Cerebellar nuclear complex (tissue), 1 donor: ENCODE measurements at regions not wholly inside any gene's neighbourhood (a gene's known extent, or its start where the extent isn't known, plus 50 kb on each side); places are given as distances from the start of the nearest gene placed in this dataset.
A peak's percentile ranks its signal among the peaks of the same experiment; 100 is the strongest.
"Not testable (repeated sequence)": the region's sequence is repeated elsewhere in the genome, so short reads cannot be mapped to it uniquely, and the experiment has no call there.

Source experiments
- DNase-seq, 2 experiments: peaks; one replicate each; lab custom pipeline; 2025; lab: John Stamatoyannopoulos, UW

DNA sequence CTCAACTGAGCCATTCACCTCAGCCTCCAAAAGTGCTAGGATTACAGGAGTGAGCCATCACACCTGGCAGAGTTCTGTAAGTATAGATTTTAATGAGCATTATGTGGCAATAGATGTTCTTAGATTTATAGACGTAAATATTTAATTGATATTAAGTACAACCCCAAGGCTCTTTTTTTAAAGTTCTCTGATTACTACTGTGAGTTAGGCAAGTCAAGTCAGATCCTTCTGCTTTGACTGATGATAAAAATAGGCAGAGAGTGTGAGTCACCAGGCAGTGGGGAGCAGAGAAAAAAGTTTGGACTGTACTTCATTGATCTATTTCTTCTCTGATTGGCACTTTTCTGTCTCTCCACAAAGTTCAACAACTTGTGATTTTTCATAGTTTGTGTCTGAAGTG is 1379.9 kb downstream of the UQCRFS1 start:
- no peak for DNase-seq

DNA sequence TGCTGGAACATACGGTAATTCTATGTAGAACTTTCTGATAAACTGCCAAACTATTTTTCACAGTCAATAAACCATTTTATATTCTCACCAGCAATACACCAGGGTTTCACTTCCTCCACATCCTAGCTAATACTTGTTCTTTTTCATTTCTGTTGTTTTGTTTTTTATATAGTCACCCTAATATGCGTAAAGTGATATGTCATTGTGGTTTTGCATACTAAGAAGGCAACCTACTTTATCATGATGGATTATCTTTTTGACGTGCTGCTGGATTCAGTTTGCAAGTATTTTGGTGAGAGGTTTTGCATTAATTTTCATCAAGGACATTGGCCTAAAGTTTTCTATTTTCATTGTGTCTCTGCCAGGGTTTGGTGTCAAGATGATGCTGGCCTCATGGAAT is 1384.1 kb downstream of the UQCRFS1 start:
- no peak for DNase-seq

DNA sequence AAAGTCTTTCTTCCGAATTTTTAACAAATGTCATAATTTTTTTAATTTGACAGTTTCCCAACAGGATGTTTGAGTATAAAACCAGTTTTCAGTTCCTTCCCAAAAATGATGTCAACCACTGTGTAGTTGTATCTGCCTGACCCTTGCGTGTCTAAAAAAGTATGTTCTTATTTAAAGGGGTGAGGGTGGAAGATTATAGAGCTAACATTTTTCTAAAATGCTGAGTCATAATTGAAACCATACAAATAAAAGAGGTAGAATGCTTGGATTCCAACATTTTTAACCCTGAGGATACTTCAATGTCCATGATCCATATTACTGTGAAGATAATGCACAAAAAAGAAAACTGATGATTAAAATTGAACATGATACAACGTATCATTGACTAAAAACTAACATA is 1388.8 kb downstream of the UQCRFS1 start:
- DNase-seq: no peak

DNA sequence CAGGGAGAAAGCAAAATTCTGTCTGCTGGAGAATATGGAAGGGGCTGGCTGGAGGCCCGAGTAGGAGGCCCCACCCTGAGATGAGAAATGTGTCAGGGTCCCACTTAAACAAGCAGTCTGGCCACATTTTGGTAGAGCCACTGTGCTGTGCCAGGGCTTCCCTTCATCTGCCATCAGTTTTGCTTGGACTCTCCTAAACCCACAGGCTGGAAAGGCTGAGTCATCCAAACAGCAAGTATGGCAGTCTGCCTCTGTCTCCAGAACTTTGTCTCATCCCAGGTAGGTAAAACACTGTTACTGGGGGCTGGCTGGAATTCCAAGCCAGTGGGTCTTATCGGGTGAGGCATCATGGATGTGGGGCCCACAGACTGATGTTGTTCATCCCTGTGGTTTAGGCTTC is 1390.6 kb downstream of the UQCRFS1 start:
- DNase-seq: no peak

- DNase-seq: no peak
Observed at GRCh38 chr19:27821418-27822018, 1391.4 kb downstream of the UQCRFS1 start.

- no peak for DNase-seq
Observed at GRCh38 chr19:27815985-27816384, 1397.0 kb downstream of the UQCRFS1 start.

DNA sequence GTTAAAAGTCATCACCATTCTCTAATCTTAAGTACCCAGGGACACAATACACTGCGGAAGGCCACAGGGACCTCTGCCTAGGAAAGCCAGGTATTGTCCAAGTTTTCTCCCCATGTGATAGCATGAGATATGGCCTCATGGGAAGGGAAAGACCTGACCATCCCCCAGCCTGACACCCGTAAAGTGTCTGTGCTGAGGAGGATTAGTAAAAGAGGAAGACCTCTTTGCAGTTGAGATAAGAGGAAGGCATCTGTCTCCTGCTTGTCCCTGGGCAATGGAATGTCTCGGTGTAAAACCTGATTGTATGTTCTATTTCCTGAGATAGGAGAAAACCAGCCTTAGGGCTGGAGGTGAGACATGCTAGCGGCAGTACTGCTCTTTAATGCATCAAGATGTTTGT is 1398.1 kb downstream of the UQCRFS1 start:
- DNase-seq: not testable (repeated sequence)

- DNase-seq: not testable (repeated sequence)
Observed at GRCh38 chr19:27814274-27814673, 1398.7 kb downstream of the UQCRFS1 start.

GRCh38 chr19:27806471-27807070 is 1406.4 kb downstream of the UQCRFS1 start:
- DNase-seq: no peak

GRCh38 chr19:27805848-27806247 is 1407.1 kb downstream of the UQCRFS1 start:
- no peak for DNase-seq

DNA sequence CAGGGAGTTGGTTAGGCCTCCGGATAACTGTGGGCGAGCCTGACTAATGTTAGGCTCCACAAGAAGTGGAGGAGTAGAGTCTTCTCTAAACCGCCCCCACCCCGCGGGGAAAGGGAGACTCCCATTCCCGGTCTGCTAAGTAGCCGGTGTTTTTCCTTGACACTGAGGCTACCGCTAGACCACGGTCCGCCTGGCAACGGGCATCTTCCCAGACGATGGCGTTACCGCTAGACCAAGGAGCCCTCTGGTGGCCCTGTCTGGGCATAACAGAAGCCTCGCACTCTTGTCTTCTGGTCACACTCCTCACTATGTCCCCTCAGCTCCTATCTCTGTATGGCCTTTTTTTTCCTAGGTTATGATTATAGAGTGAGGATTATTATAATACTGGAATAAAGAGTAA is 1410.7 kb downstream of the UQCRFS1 start:
- not testable (repeated sequence) for DNase-seq

DNA sequence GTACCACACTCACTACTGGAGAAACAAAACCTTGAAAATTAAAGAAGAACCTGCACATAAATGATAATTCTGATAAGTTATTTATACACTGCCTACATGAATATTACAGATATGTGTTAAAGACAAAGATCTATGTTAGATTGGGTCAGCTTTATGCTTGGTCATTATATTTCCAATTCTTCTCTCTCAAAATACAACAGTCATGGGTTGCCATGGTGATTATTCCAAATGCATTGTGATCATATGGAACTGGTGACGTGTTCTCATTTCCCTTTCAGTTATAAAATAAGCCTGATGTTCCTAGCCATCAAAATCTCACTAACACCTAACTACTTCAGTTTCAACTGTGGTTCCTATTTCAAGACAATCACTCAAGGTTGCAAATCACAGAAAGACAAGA is 1416.4 kb downstream of the UQCRFS1 start:
- no peak for DNase-seq

GRCh38 chr19:27796073-27796472 is 1416.9 kb downstream of the UQCRFS1 start:
- DNase-seq: no peak

DNA sequence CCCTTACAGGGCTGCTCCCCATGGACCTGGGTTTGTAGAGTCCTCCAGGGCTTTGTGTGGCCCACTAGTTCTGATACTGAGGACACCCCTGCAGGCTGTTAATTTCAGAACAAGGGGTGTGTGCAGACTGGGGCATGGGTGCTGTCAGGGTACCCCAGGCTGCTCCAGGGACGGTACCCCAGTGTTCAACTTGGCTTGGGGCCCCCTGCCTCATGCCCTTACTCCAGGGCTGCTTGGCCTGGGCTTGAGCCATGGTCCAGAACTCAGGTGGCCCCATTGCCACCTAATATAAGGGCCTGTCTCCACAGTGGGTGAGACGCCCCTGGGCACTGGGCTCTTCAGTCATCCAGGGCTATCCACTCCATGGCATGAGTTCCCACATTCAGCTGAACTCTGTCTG is 1417.6 kb downstream of the UQCRFS1 start:
- no peak for DNase-seq

- DNase-seq: no peak
Observed at GRCh38 chr19:27794494-27795042, 1418.4 kb downstream of the UQCRFS1 start.

DNA sequence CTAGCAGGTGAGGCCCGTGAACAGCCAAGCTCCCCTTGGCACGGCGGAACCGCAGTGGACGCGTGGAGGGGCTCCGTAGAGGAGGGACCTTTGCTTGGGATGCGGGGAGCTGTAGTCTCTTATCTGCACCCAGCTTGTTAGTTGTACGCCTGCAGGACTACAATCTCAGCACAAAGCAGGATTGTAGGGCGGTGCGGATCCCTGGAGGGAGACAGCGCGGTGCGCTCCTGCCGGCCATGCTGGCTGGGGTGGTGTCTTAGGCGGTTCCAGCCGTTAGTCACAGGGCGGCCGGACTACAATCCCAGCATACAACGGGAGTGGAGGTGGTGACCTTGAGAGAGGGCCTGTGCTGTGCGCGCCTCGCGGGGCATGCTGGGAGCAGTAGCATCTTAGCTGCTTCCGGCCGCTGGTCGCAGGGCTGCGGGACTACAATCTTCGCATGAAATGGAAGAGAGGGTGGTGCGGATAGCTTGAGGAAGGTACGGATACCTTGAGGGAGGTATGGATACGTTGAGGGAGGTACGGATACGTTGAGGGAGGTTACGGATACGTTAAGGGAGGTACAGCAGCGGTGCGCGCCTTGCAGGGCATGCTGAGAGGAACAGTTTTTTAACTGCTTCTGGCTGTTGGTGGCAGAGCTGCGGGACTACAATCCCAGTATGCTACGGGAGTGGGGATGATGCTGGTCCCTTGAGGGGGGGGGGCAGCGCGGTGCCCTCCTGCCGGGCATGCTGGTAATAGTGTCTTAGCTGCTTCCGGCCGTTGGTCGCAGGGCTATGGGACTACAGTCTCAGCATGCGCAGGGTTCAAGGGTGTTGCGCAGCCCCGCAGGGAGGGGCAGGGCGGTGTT is 1419.1 kb downstream of the UQCRFS1 start:
- peak in 1 of 2 experiments; percentile 91 for DNase-seq

- peak in 1 of 2 experiments; percentile 81 for DNase-seq
Observed at GRCh38 chr19:27793128-27793643, 1419.8 kb downstream of the UQCRFS1 start.

GRCh38 chr19:27792576-27793127 is 1420.3 kb downstream of the UQCRFS1 start:
- DNase-seq: no peak

GRCh38 chr19:27780367-27781075 is 1432.4 kb downstream of the UQCRFS1 start:
- no peak for DNase-seq

DNA sequence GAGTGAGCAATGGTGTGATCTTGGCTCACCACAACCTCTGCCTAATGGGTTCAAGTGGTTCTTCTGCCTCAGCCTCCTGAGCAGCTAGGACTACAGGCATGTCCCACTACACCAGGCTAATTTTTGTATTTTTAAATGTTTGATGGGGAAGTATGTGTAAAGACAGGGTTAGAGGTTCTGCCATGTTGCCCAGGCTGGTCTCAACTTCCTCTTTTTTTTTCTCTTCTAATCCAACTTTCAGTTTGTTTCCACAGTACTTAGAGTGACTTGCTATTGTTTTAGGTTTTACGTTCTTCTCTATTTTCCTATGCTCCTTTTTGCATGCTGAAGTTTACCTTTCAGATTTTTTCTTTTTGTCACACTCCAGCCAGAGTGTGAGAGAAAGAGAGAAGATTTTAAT is 1433.0 kb downstream of the UQCRFS1 start:
- no peak for DNase-seq

DNA sequence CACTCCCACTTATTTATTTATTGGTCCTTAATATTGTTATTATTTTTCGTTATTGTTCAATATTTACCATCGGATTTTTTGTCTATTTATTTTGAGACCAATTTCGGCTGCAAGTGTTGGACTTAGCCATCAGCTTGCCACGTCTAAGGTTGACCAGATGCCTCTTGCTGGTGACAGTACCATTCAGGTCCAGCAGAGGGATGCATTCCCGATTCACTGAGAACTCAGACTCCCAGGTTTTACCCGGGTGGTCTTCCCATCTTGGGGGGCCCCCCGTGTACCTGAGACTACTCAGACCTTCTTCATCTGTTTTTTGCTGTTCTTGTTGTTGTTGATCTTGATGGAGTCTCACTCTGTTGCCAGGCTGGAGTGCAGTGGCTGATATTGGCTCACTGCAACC is 1435.2 kb downstream of the UQCRFS1 start:
- DNase-seq: no peak

GRCh38 chr19:27777242-27777641 is 1435.7 kb downstream of the UQCRFS1 start:
- no peak for DNase-seq
